Suppressor macrophage (primary cell): ENCODE measurements at regions not wholly inside any gene's neighbourhood (a gene's known extent, or its start where the extent isn't known, plus 50 kb on each side); places are given as distances from the start of the nearest gene placed in this dataset.

Source experiments
- DNase-seq, 4 experiments: peaks; one replicate each; pipeline ENCODE4 v3.0.0-alpha.2; 2020 to 2022

GRCh38 chr4:1541449-1542225 lies 135.4 kb upstream of the NKX1-1 start:
- no peak for DNase-seq

- DNase-seq: peak in 2 of 4 experiments; percentile 17 to 35
Measured at GRCh38 chr4:1540601-1541375, 134.5 kb upstream of the NKX1-1 start.

- DNase-seq: peak in 1 of 4 experiments; percentile 7
Measured at GRCh38 chr4:1539859-1540600, 133.8 kb upstream of the NKX1-1 start.

GRCh38 chr4:1538941-1539772 lies 132.9 kb upstream of the NKX1-1 start:
- DNase-seq: no peak

- no peak for DNase-seq
Measured at GRCh38 chr4:1538096-1538410, 131.8 kb upstream of the NKX1-1 start.

- no peak for DNase-seq
Measured at GRCh38 chr4:1537410-1538095, 131.3 kb upstream of the NKX1-1 start.

- no peak for DNase-seq
Measured at GRCh38 chr4:1536579-1537409, 130.6 kb upstream of the NKX1-1 start.

GRCh38 chr4:1535926-1536578 lies 129.8 kb upstream of the NKX1-1 start:
- no peak for DNase-seq

GRCh38 chr4:1534876-1535526 lies 128.8 kb upstream of the NKX1-1 start:
- DNase-seq: no peak

GRCh38 chr4:1534095-1534872 lies 128.0 kb upstream of the NKX1-1 start:
- DNase-seq: no peak

GRCh38 chr4:1533501-1534064 lies 127.3 kb upstream of the NKX1-1 start:
- DNase-seq: no peak

- no peak for DNase-seq
Measured at GRCh38 chr4:1532549-1533395, 126.5 kb upstream of the NKX1-1 start.

GRCh38 chr4:1531683-1532548 lies 125.7 kb upstream of the NKX1-1 start:
- no peak for DNase-seq

- DNase-seq: no peak
Measured at GRCh38 chr4:1530356-1530755, 124.1 kb upstream of the NKX1-1 start.

- DNase-seq: no peak
Measured at GRCh38 chr4:1524761-1525160, 118.5 kb upstream of the NKX1-1 start.

- no peak for DNase-seq
Measured at GRCh38 chr4:1523907-1524636, 117.8 kb upstream of the NKX1-1 start.
